Testis (tissue), 2 donors: ENCODE measurements at regions not wholly inside any gene's neighbourhood (a gene's known extent, or its start where the extent isn't known, plus 50 kb on each side); places are given as distances from the start of the nearest gene placed in this dataset.

ENCODE experiments used
- DNase-seq: peaks from one replicate; pipeline ENCODE4 v3.0.0-alpha.2; 2019
- H3K27ac ChIP-seq, 2 donors: fragments of 200-600 bp; sonication (generic); one replicate each; pipeline ENCODE4 v1.5.1; 2019
- H3K27me3 ChIP-seq: fragments of 200-600 bp; sonication (generic); one replicate; pipeline ENCODE4 v1.5.1; 2019
- H3K36me3 ChIP-seq: fragments of 200-600 bp; sonication (generic); one replicate; pipeline ENCODE4 v1.5.1; 2017; ENCODE audit warnings: low read depth; ENCODE audit errors: missing control alignments
- H3K4me1 ChIP-seq: fragments of 200-600 bp; sonication (generic); one replicate; pipeline ENCODE4 v1.5.1; 2019
- H3K4me3 ChIP-seq, 2 donors: fragments of 200-600 bp; sonication (generic); one replicate each; pipeline ENCODE4 v1.5.1; 2017 to 2019
- H3K9me3 ChIP-seq: fragments of 200-600 bp; sonication (generic); one replicate; pipeline ENCODE4 v1.5.1; 2017
- POLR2A ChIP-seq: fragments of 450-650 bp; IDR thresholded peaks from one replicate; pipeline ENCODE4 v1.6.1; 2017; ENCODE audit warnings: antibody characterized with exemption, mild to moderate bottlenecking, moderate library complexity
- WGBS, 2 donors: methylation state at CpG; one replicate each; pipeline ENCODE4 v1.1.5; 2018; 5-methylcytosine and 5-hydroxymethylcytosine counted together
- intact Hi-C: fragments of 100-400 bp; cut with DNase I; formaldehyde crosslinking; loops from one replicate; pipeline ENCODE4 v1.15.1; 2023; ENCODE audit warnings: low total_unique reads
- TF ChIP-seq, protein P1 (sequence below), 3 experiments: fragments of 450-650 bp in 2 of 3; fragments of 200-600 bp in 1 of 3; sonication (generic) in 1 of 3; IDR thresholded peaks; one replicate each; pipeline ENCODE4 v1.5.1; 2016 to 2019; ENCODE audit warnings: antibody characterized with exemption in 3 of 3, mild to moderate bottlenecking in 2 of 3, moderate library complexity in 1 of 3

DNA sequence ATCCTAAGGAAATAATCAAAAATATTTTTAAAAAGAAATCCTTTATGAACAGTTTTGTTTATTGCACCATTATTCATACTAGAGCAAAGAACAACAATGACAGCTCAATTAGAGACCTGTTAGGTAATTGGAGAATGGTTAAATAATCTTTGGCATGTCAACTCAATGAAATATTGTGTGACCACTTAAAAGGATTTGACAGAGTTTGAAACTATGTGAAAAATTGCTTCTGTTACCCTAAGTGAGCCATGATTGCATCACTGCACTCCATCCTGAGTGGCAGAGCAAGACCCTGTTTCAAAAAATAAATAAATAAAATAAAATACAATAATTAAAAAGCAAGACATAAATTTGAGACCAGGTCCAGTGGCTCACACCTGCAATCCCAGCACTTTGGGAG lies 66.1 kb upstream of the ATP8B1 start:
- H3K4me1 ChIP-seq: no peaks in the 10 kb centered on the region
- TF ChIP-seq, protein P1, sequence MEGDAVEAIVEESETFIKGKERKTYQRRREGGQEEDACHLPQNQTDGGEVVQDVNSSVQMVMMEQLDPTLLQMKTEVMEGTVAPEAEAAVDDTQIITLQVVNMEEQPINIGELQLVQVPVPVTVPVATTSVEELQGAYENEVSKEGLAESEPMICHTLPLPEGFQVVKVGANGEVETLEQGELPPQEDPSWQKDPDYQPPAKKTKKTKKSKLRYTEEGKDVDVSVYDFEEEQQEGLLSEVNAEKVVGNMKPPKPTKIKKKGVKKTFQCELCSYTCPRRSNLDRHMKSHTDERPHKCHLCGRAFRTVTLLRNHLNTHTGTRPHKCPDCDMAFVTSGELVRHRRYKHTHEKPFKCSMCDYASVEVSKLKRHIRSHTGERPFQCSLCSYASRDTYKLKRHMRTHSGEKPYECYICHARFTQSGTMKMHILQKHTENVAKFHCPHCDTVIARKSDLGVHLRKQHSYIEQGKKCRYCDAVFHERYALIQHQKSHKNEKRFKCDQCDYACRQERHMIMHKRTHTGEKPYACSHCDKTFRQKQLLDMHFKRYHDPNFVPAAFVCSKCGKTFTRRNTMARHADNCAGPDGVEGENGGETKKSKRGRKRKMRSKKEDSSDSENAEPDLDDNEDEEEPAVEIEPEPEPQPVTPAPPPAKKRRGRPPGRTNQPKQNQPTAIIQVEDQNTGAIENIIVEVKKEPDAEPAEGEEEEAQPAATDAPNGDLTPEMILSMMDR (IDR thresholded peaks at IDR 0.05): no peak
- TF ChIP-seq POLR2A: no peak
- H3K36me3 ChIP-seq: no peaks in the 10 kb centered on the region
- H3K9me3 ChIP-seq: no peaks in the 10 kb centered on the region
- no peak overlapping the region for H3K27ac ChIP-seq
- intact Hi-C loops: no loop called here
- DNase-seq: no peak
- H3K27me3 ChIP-seq: no peaks in the 10 kb centered on the region
- no peak overlapping the region for H3K4me3 ChIP-seq

DNA sequence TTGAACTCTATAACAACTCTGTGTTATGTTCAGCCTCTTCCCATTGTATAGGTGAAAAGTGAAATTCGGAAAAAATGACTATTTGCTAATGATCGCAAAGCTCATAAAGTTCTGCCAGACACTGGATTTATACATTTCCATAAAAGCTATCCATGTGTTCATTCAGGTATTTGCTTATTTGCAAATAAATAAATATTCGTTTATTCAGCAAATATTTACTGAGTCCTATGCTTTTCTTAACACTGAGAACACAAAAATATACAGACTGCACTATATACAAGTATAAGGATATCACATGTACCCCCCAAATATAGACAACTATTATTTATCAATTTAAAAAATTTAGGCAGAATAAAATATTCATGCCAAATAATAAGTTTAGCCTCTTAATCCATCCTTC lies 63.2 kb upstream of the ATP8B1 start:
- no peaks in the 10 kb centered on the region for H3K36me3 ChIP-seq
- TF ChIP-seq, protein P1 (IDR thresholded peaks at IDR 0.05): no peak
- no peak for TF ChIP-seq POLR2A
- H3K9me3 ChIP-seq: no peaks in the 10 kb centered on the region
- no peak overlapping the region for H3K27ac ChIP-seq
- DNase-seq: no peak
- no peak overlapping the region for H3K4me3 ChIP-seq
- no peaks in the 10 kb centered on the region for H3K27me3 ChIP-seq
- H3K4me1 ChIP-seq: no peaks in the 10 kb centered on the region
- intact Hi-C loops: no loop called here
- 59 to 96% methylated on average over 3 of the region's 3 CpGs for WGBS, 2 donors

DNA sequence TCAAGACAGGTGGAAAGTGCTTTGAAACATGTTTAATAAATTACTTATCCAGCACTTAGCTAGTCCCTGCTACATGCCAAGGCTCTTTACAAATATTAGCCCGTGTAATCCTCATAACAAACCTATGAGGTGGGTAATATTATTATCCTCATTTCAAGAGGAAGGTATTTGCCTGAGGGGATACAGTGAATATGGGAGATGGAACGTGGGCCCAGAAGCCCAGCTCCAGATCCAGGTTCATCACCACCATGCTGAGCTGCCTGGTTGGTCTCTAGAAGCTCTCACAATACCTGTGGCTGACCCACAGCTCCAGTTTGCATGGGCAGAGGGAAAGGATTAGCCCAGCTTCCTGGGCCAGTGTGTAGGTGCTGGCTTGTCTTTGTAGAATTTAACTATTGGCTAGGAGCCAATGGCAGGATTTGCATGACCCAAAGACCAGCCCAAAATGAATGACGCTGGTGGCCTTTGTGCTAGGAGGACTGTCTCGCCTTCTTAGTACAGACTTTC lies 61.6 kb upstream of the ATP8B1 start:
- 79 to 82% methylated on average over 4 of the region's 4 CpGs for WGBS, 2 donors
- intact Hi-C loops: no loop called here
- H3K4me3 ChIP-seq: no peak overlapping the region
- no peak overlapping the region for H3K27ac ChIP-seq
- no peak for DNase-seq
- TF ChIP-seq POLR2A: no peak
- TF ChIP-seq, protein P1 (IDR thresholded peaks at IDR 0.05): no peak
- H3K27me3 ChIP-seq: no peaks in the 10 kb centered on the region
- H3K36me3 ChIP-seq: no peaks in the 10 kb centered on the region
- H3K4me1 ChIP-seq: no peaks in the 10 kb centered on the region
- no peaks in the 10 kb centered on the region for H3K9me3 ChIP-seq

DNA sequence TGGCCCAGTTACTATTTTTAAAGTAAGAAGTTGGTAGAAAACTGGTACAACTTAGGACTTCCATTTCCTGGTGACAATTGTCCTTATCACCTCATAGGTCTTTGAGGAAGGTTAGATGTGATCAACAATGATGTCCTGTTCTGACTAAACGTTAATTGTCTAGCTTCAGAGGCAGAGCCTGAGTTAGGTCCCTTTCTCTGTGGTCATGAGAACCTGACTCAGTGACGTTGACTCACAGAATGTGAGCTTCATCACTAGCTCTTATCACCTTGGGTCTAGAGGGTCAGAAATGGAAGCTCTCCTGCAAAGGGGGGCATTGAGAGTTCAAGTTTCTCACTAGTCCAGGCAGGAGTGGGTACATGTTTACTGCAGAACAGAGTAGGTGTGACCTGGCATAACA lies 60.6 kb upstream of the ATP8B1 start:
- no peak for DNase-seq
- TF ChIP-seq, protein P1 (IDR thresholded peaks at IDR 0.05): no peak
- TF ChIP-seq POLR2A: no peak
- no peaks in the 10 kb centered on the region for H3K4me1 ChIP-seq
- no peaks in the 10 kb centered on the region for H3K27me3 ChIP-seq
- H3K9me3 ChIP-seq: no peaks in the 10 kb centered on the region
- 92 to 100% methylated on average over 2 of the region's 2 CpGs for WGBS, 2 donors
- intact Hi-C loops: no loop called here
- H3K4me3 ChIP-seq: no peak overlapping the region
- no peaks in the 10 kb centered on the region for H3K36me3 ChIP-seq
- no peak overlapping the region for H3K27ac ChIP-seq

DNA sequence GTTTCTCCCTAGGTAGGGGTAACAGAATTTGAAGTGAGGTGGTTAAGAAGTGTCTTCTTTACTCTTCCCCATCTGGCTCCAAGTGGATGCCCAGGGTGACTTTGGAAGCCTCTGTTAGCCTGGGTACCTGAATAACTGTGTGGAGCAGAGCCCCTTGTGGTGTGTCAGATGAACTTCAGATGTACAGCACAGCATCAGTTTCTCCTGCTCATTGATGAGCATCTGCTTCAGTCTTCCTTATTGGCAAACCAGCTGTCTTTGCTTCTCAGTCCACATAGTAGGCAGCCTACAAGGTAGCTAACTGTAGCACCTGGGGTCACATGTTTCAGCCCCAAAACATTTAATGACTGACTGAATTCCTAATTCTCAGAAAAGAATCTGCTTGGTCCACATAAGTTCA lies 56.2 kb upstream of the ATP8B1 start:
- no peak overlapping the region for H3K27ac ChIP-seq
- intact Hi-C loops: no loop called here
- H3K27me3 ChIP-seq: no peaks in the 10 kb centered on the region
- H3K9me3 ChIP-seq: no peaks in the 10 kb centered on the region
- DNase-seq: no peak
- H3K36me3 ChIP-seq: no peaks in the 10 kb centered on the region
- TF ChIP-seq POLR2A: no peak
- TF ChIP-seq, protein P1 (IDR thresholded peaks at IDR 0.05): peak in 1 of 3 experiments; percentile 9
- H3K4me3 ChIP-seq: no peak overlapping the region
- H3K4me1 ChIP-seq: no peaks in the 10 kb centered on the region
